ENCODE measurements at regions not wholly inside any gene's neighbourhood (a gene's known extent, or its start where the extent isn't known, plus 50 kb on each side); places are given as distances from the start of the nearest gene placed in this dataset.

DNA sequence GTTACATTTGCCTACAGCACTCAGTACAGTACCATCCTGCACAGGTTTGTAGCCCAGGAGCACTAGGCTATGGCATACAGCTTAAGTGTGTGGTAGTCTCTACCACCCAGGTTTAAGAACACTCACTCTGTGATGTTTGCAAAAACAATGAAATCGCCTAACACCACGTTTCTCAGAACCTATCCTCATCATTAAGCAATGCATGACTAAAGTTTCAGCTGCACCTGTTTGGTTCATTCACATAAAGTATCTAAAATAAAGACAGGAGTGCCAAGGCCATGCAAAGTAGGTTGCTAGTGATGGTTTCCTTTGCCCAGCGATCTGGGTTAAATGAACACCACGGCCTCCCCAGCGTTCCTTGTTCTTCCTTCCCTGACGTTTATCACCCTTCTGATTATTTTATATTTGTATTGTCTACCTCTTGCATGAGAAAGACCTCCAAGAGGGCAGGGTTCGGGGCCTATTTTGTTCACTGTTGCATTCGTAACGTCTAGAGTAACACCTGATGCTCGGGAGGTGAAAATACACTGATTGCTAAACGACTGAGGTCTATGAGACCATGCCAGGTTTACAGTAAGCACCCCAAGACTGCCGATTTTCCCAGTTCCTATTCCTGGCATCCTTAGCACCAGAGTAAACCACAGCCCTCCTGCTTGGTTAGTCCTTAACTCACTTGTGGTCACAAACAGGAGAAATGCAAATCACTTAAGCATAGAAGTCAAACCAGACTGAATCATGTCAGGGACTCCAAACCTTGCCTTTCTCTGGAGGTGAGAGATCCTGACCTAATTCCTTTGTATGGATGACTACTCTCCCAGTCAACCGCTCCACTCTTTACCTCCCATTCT is 204.1 kb upstream of the NFE2L3 start:
- dilution Hi-C loops (cut with MboI; ENCODE audit: extremely low pct_ligation_motif_present, low sequenced_read_pairs) (no loop called here), intact Hi-C loops (cut with micrococcal nuclease) (no loop called here)
- CTCF ChIA-PET, result no interaction called here
- no peak overlapping the region for H3K4me2 ChIP-seq (ENCODE audit: insufficient read depth, low read length)
- no peak overlapping the region for H3K27ac ChIP-seq (ENCODE audit: insufficient read depth, low read depth, low read length)
- H3K36me3 ChIP-seq (ENCODE audit: control insufficient read depth in 2 of 2, extremely low read depth in 1 of 2, insufficient read depth in 2 of 2, low read length in 2 of 2), result no peaks in the 10 kb centered on the region
- no peak overlapping the region for H2AFZ ChIP-seq (ENCODE audit: low read depth, low read length)
- no TSS peak for BruUV-seq (replicated peaks)
- H3K9me1 ChIP-seq (replicated peaks; ENCODE audit: control insufficient read depth, extremely low read depth, insufficient read depth, low read length), result no peaks in the 10 kb centered on the region
- H3K4me1 ChIP-seq (ENCODE audit: control insufficient read depth, extremely low read depth, insufficient read depth, low read length), result peaks cover 6% of the 10 kb centered on the region
- TF ChIP-seq EZH2 (IDR thresholded peaks at IDR 0.05; ENCODE audit: borderline replicate concordance, low read depth, low read length, severe bottlenecking), result no peak
- TF ChIP-seq FOS (IDR thresholded peaks at IDR 0.05; ENCODE audit: borderline replicate concordance, insufficient read depth, low read length), result no peak
- TF ChIP-seq JUN (IDR thresholded peaks at IDR 0.05; ENCODE audit: borderline replicate concordance, insufficient read depth, insufficient read length, low read depth), result no peak
- no peak for TF ChIP-seq POLR2A (IDR thresholded peaks at IDR 0.05; ENCODE audit: low read depth, low read length)
- TF ChIP-seq, protein P1, sequence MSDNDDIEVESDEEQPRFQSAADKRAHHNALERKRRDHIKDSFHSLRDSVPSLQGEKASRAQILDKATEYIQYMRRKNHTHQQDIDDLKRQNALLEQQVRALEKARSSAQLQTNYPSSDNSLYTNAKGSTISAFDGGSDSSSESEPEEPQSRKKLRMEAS (IDR thresholded peaks at IDR 0.05; ENCODE audit: insufficient read depth, insufficient read length), result no peak
- TF ChIP-seq, protein P2, sequence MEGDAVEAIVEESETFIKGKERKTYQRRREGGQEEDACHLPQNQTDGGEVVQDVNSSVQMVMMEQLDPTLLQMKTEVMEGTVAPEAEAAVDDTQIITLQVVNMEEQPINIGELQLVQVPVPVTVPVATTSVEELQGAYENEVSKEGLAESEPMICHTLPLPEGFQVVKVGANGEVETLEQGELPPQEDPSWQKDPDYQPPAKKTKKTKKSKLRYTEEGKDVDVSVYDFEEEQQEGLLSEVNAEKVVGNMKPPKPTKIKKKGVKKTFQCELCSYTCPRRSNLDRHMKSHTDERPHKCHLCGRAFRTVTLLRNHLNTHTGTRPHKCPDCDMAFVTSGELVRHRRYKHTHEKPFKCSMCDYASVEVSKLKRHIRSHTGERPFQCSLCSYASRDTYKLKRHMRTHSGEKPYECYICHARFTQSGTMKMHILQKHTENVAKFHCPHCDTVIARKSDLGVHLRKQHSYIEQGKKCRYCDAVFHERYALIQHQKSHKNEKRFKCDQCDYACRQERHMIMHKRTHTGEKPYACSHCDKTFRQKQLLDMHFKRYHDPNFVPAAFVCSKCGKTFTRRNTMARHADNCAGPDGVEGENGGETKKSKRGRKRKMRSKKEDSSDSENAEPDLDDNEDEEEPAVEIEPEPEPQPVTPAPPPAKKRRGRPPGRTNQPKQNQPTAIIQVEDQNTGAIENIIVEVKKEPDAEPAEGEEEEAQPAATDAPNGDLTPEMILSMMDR (IDR thresholded peaks at IDR 0.05; ENCODE audit: extremely low read depth in 1 of 2, insufficient read depth in 1 of 2, low read depth in 1 of 2, low read length in 2 of 2), result no peak
- no peak for TF ChIP-seq GATA2 (IDR thresholded peaks at IDR 0.05; ENCODE audit: insufficient read depth, insufficient read length, low read depth, low read length)
- no peak for TF ChIP-seq MYC (IDR thresholded peaks at IDR 0.05; ENCODE audit: low read depth, low read length)
- TF ChIP-seq POLR2AphosphoS5 (IDR thresholded peaks at IDR 0.05; ENCODE audit: insufficient read depth, low read depth, low read length), result no peak
- DNase-seq (ENCODE audit: low read depth, low spot score) (no peak), FAIRE-seq (no peak)
- no peak overlapping the region for H3K4me3 ChIP-seq (replicated peaks in 1 of 3; ENCODE audit: insufficient read depth in 1 of 3, low read depth in 1 of 3, low read length in 3 of 3)
- H3K9ac ChIP-seq (replicated peaks; ENCODE audit: extremely low read depth, insufficient read depth, low read length), result no peak overlapping the region
- H3K79me2 ChIP-seq (ENCODE audit: control insufficient read depth, insufficient read depth, low read length), result no peaks in the 10 kb centered on the region
- peaks cover 29 to 38% of the 10 kb centered on the region in 2 experiments for H3K27me3 ChIP-seq (ENCODE audit: control insufficient read depth in 2 of 2, insufficient read depth in 2 of 2, low read length in 2 of 2)
- POLR2A ChIA-PET, result no interaction called here
- no peaks in the 10 kb centered on the region for H4K20me1 ChIP-seq (replicated peaks; ENCODE audit: control insufficient read depth, extremely low read depth, insufficient read depth, low read length)
- H3K9me3 ChIP-seq (replicated peaks; ENCODE audit: control insufficient read depth, insufficient read depth, low read length), result no peaks in the 10 kb centered on the region
